Hepatocyte (in vitro differentiated cells): ENCODE measurements at regions not wholly inside any gene's neighbourhood (a gene's known extent, or its start where the extent isn't known, plus 50 kb on each side); places are given as distances from the start of the nearest gene placed in this dataset.

Source experiments
- DNase-seq: peaks from one replicate; pipeline ENCODE4 v3.0.0-alpha.2; 2016; ENCODE audit warnings: low spot score
- H2AFZ ChIP-seq: fragments of 200-600 bp; sonication (generic); 2 replicates; pipeline ENCODE4 v1.6.0; 2016; ENCODE audit warnings: antibody characterized with exemption, mild to moderate bottlenecking
- H3K27ac ChIP-seq: fragments of 200-600 bp; sonication (generic); 2 replicates; pipeline ENCODE4 v1.5.1; 2016; ENCODE audit warnings: mild to moderate bottlenecking
- H3K27me3 ChIP-seq: fragments of 200-600 bp; sonication (generic); 2 replicates; pipeline ENCODE4 v1.6.1; 2016
- H3K36me3 ChIP-seq: fragments of 200-600 bp; sonication (generic); replicated peaks from 2 replicates; pipeline ENCODE4 v1.5.1; 2016; ENCODE audit warnings: low read depth; ENCODE audit not compliant: insufficient read depth
- H3K4me1 ChIP-seq: fragments of 200-600 bp; sonication (generic); 2 replicates; pipeline ENCODE4 v1.5.1; 2016; ENCODE audit warnings: mild to moderate bottlenecking, moderate library complexity; ENCODE audit not compliant: insufficient read depth
- H3K4me2 ChIP-seq: fragments of 200-600 bp; sonication (generic); 2 replicates; pipeline ENCODE4 v1.6.0; 2016
- H3K4me3 ChIP-seq: fragments of 200-600 bp; sonication (generic); 2 replicates; pipeline ENCODE4 v1.5.1; 2016; ENCODE audit warnings: mild to moderate bottlenecking
- H3K79me2 ChIP-seq: fragments of 200-600 bp; sonication (generic); 2 replicates; pipeline ENCODE4 v1.6.0; 2017; ENCODE audit warnings: mild to moderate bottlenecking
- H3K9me2 ChIP-seq: fragments of 200-600 bp; sonication (generic); replicated peaks from 2 replicates; pipeline ENCODE4 v1.6.0; 2017; ENCODE audit warnings: mild to moderate bottlenecking; ENCODE audit not compliant: insufficient read depth
- H3K9me3 ChIP-seq: fragments of 200-600 bp; sonication (generic); 2 replicates; pipeline ENCODE4 v1.5.1; 2016; ENCODE audit warnings: low read depth, mild to moderate bottlenecking
- H4K20me1 ChIP-seq: fragments of 200-600 bp; sonication (generic); 2 replicates; pipeline ENCODE4 v1.6.0; 2016; ENCODE audit warnings: mild to moderate bottlenecking; ENCODE audit not compliant: insufficient read depth, poor library complexity, severe bottlenecking
- CTCF ChIP-seq: fragments of 200-600 bp; sonication (generic); IDR thresholded peaks from 2 replicates; pipeline ENCODE4 v1.5.1; 2016; ENCODE audit warnings: antibody characterized with exemption, mild to moderate bottlenecking; ENCODE audit not compliant: poor library complexity
- EZH2 ChIP-seq: fragments of 200-600 bp; sonication (generic); IDR thresholded peaks from 2 replicates; pipeline ENCODE4 v1.6.1; 2016; ENCODE audit warnings: antibody characterized with exemption, mild to moderate bottlenecking, borderline replicate concordance
- EZH2phosphoT487 ChIP-seq: fragments of 200-600 bp; sonication (generic); IDR thresholded peaks from one replicate; pipeline ENCODE4 v1.6.1; 2018; ENCODE audit warnings: antibody characterized with exemption, mild to moderate bottlenecking, low read depth, moderate library complexity; ENCODE audit not compliant: unreplicated experiment, severe bottlenecking
- WGBS: methylation state at CpG from one replicate; pipeline ENCODE4 v1.1.6; 2016; ENCODE audit warnings: low lambda C conversion rate; ENCODE audit errors: missing lambda C conversion rate; 5-methylcytosine and 5-hydroxymethylcytosine counted together

GRCh38 chr19:5265260-5265659 lies 75.4 kb downstream of the PTPRS start:
- H3K36me3 ChIP-seq, result no peaks in the 10 kb centered on the region

GRCh38 chr19:5264453-5264852 lies 76.2 kb downstream of the PTPRS start:
- H3K4me3 ChIP-seq, result no peak overlapping the region
- H3K79me2 ChIP-seq, result no peaks in the 10 kb centered on the region
- no peak overlapping the region for H3K4me2 ChIP-seq
- H4K20me1 ChIP-seq, result no peaks in the 10 kb centered on the region
- H3K9me2 ChIP-seq, result no peaks in the 10 kb centered on the region
- no peaks in the 10 kb centered on the region for H3K4me1 ChIP-seq
- TF ChIP-seq EZH2 (no peak), EZH2phosphoT487 (no peak), CTCF (no peak)
- H3K9me3 ChIP-seq, result no peaks in the 10 kb centered on the region
- WGBS, result 96% methylated on average over 7 of the region's 7 CpGs
- H3K27ac ChIP-seq, result no peak overlapping the region
- no peak overlapping the region for H2AFZ ChIP-seq
- no peaks in the 10 kb centered on the region for H3K36me3 ChIP-seq
- DNase-seq, result no peak
- H3K27me3 ChIP-seq, result no peaks in the 10 kb centered on the region

More at GRCh38 chr19:5265260-5265659, 75.4 kb downstream of the PTPRS start:
- Histone ChIP-seq H4K20me1 (no peaks in the 10 kb centered on the region), H3K79me2 (no peaks in the 10 kb centered on the region), H3K27ac (no peak overlapping the region), H3K9me2 (no peaks in the 10 kb centered on the region), H3K4me3 (no peak overlapping the region), H2AFZ (no peak overlapping the region), H3K4me1 (no peaks in the 10 kb centered on the region), H3K9me3 (no peaks in the 10 kb centered on the region), H3K4me2 (no peak overlapping the region), H3K27me3 (no peaks in the 10 kb centered on the region)
- DNase-seq, result no peak
- 89% methylated on average over 9 of the region's 9 CpGs for WGBS
- TF ChIP-seq EZH2phosphoT487, result no peak

- H3K79me2 ChIP-seq, result no peaks in the 10 kb centered on the region
- TF ChIP-seq CTCF (no peak), EZH2 (no peak), EZH2phosphoT487 (no peak)
- DNase-seq, result no peak
- no peaks in the 10 kb centered on the region for H4K20me1 ChIP-seq
- H3K4me3 ChIP-seq, result no peak overlapping the region
- no peaks in the 10 kb centered on the region for H3K9me2 ChIP-seq
- no peaks in the 10 kb centered on the region for H3K9me3 ChIP-seq
- no peak overlapping the region for H3K4me2 ChIP-seq
- H3K4me1 ChIP-seq, result no peaks in the 10 kb centered on the region
- H3K27me3 ChIP-seq, result no peaks in the 10 kb centered on the region
- no peak overlapping the region for H2AFZ ChIP-seq
- no peaks in the 10 kb centered on the region for H3K36me3 ChIP-seq
- H3K27ac ChIP-seq, result no peak overlapping the region
- WGBS, result 92% methylated on average over 21 of the region's 23 CpGs
These were observed 77.0 kb downstream of the PTPRS start for GRCh38 chr19:5263615-5264014.

- TF ChIP-seq CTCF (no peak), EZH2 (no peak), EZH2phosphoT487 (no peak)
- no peak overlapping the region for H3K4me3 ChIP-seq
- no peak overlapping the region for H2AFZ ChIP-seq
- H3K4me2 ChIP-seq, result no peak overlapping the region
- no peak for DNase-seq
- no peaks in the 10 kb centered on the region for H3K79me2 ChIP-seq
- H3K27me3 ChIP-seq, result no peaks in the 10 kb centered on the region
- no peaks in the 10 kb centered on the region for H3K4me1 ChIP-seq
- no peaks in the 10 kb centered on the region for H3K9me3 ChIP-seq
- H3K9me2 ChIP-seq, result no peaks in the 10 kb centered on the region
- H3K36me3 ChIP-seq, result no peaks in the 10 kb centered on the region
- no peaks in the 10 kb centered on the region for H4K20me1 ChIP-seq
- no peak overlapping the region for H3K27ac ChIP-seq
- WGBS, result 84% methylated on average over 14 of the region's 14 CpGs
These were observed 77.9 kb downstream of the PTPRS start for GRCh38 chr19:5262721-5263120.
